GM19324 (cell line): ENCODE measurements at regions not wholly inside any gene's neighbourhood (a gene's known extent, or its start where the extent isn't known, plus 50 kb on each side); places are given as distances from the start of the nearest gene placed in this dataset.
"Not testable (repeated sequence)": the region's sequence is repeated elsewhere in the genome, so short reads cannot be mapped to it uniquely, and the experiment has no call there.

Experiments
- ATAC-seq: cut with Tn5 transposase; IDR thresholded peaks from one replicate; pipeline ENCODE4 v1.9.1; 2021; ENCODE audit warnings: mild to moderate bottlenecking, moderate library complexity; ENCODE audit not compliant: unreplicated experiment, low FRiP score

- ATAC-seq: no peak
Observed at GRCh38 chr3:66836363-66837152, 161.5 kb upstream of the KBTBD8 start.

GRCh38 chr3:66838704-66839103 lies 159.4 kb upstream of the KBTBD8 start:
- ATAC-seq: no peak

- no peak for ATAC-seq
Observed at GRCh38 chr3:66839508-66839907, 158.6 kb upstream of the KBTBD8 start.

- not testable (repeated sequence) for ATAC-seq
Observed at GRCh38 chr3:66842761-66843464, 155.2 kb upstream of the KBTBD8 start.

- no peak for ATAC-seq
Observed at GRCh38 chr3:66851894-66852613, 146.1 kb upstream of the KBTBD8 start.

- ATAC-seq: no peak
Observed at GRCh38 chr3:66854601-66855151, 143.4 kb upstream of the KBTBD8 start.

GRCh38 chr3:66856533-66856932 lies 141.6 kb upstream of the KBTBD8 start:
- ATAC-seq: peak; percentile 74

- ATAC-seq: no peak
Observed at GRCh38 chr3:66858656-66859381, 139.3 kb upstream of the KBTBD8 start.

GRCh38 chr3:66860771-66861170 lies 137.3 kb upstream of the KBTBD8 start:
- no peak for ATAC-seq

- ATAC-seq: no peak
Observed at GRCh38 chr3:66863205-66864111, 134.6 kb upstream of the KBTBD8 start.

GRCh38 chr3:66884659-66885058 lies 113.4 kb upstream of the KBTBD8 start:
- ATAC-seq: no peak

GRCh38 chr3:66885326-66886000 lies 112.6 kb upstream of the KBTBD8 start:
- ATAC-seq: no peak

- no peak for ATAC-seq
Observed at GRCh38 chr3:66889750-66890494, 108.2 kb upstream of the KBTBD8 start.

GRCh38 chr3:66898155-66898554 lies 100.0 kb upstream of the KBTBD8 start:
- ATAC-seq: no peak

GRCh38 chr3:66904336-66904735 lies 93.8 kb upstream of the KBTBD8 start:
- ATAC-seq: no peak

GRCh38 chr3:66904831-66905493 lies 93.1 kb upstream of the KBTBD8 start:
- ATAC-seq: no peak

GRCh38 chr3:66907136-66907535 lies 91.0 kb upstream of the KBTBD8 start:
- ATAC-seq: no peak
